WTC11 (cell line): ENCODE measurements at regions not wholly inside any gene's neighbourhood (a gene's known extent, or its start where the extent isn't known, plus 50 kb on each side); places are given as distances from the start of the nearest gene placed in this dataset.

Experiments used
- NFE2L1 ChIP-seq: sonication (generic); formaldehyde crosslinking; IDR thresholded peaks from 2 replicates; pipeline ENCODE4 v1.8.1; 2023; ENCODE audit warnings: missing genetic modification reagents
- PRRX2 ChIP-seq: fragments of 250-450 bp; sonication (Bioruptor Pico); IDR thresholded peaks from 2 replicates; pipeline ENCODE4 v1.8.0; 2021; ENCODE audit warnings: mild to moderate bottlenecking
- TF ChIP-seq, protein P1 (sequence below): fragments of 200-600 bp; IDR thresholded peaks from 2 replicates; pipeline ENCODE4 v1.8.0; 2022; ENCODE audit warnings: antibody characterized with exemption
- TF ChIP-seq, protein P2 (sequence below): sonication (generic); formaldehyde crosslinking; IDR thresholded peaks from 2 replicates; pipeline ENCODE4 v1.8.0; 2022; ENCODE audit warnings: mild to moderate bottlenecking, missing genetic modification reagents

DNA sequence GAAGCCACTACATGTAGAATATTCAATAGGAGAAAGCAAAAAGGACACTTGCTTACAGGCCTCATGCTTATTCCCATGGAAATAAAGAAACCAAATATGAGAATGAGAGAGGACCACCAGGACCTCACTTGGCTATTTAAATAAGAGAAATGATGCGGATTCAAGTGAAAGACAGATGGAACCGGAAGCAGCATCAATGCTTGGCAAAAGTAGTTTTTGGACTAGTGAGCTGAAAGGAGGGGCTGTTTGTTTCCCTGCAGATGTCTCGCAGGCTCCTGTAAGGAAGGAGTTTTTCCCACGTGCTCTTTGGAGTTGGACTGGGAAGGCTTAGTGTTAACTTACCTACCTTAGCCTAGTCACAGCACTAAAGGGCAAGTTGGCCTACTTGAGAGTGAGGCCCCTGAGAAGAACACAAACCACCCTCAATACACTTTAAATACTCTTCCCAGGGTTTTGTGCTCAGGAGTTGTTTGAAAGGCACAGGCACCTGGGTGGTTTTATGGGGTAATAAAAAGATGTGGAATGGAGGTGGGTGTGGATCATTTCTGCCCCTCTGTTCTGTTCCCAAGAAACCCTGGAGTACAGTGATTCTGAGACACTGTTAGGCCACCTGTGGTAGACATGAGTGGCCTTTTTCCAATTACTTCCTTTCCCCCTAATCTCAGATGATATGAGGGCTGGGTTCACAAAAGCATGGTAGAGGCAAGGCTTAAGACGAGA, 113.3 kb upstream of the C1GALT1C1 start:
- TF ChIP-seq PRRX2 (CRISPR knock-in tag) (no peak), NFE2L1 (CRISPR knock-in tag) (no peak)
- TF ChIP-seq, protein P1, sequence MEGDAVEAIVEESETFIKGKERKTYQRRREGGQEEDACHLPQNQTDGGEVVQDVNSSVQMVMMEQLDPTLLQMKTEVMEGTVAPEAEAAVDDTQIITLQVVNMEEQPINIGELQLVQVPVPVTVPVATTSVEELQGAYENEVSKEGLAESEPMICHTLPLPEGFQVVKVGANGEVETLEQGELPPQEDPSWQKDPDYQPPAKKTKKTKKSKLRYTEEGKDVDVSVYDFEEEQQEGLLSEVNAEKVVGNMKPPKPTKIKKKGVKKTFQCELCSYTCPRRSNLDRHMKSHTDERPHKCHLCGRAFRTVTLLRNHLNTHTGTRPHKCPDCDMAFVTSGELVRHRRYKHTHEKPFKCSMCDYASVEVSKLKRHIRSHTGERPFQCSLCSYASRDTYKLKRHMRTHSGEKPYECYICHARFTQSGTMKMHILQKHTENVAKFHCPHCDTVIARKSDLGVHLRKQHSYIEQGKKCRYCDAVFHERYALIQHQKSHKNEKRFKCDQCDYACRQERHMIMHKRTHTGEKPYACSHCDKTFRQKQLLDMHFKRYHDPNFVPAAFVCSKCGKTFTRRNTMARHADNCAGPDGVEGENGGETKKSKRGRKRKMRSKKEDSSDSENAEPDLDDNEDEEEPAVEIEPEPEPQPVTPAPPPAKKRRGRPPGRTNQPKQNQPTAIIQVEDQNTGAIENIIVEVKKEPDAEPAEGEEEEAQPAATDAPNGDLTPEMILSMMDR: no peak
- TF ChIP-seq, protein P2, sequence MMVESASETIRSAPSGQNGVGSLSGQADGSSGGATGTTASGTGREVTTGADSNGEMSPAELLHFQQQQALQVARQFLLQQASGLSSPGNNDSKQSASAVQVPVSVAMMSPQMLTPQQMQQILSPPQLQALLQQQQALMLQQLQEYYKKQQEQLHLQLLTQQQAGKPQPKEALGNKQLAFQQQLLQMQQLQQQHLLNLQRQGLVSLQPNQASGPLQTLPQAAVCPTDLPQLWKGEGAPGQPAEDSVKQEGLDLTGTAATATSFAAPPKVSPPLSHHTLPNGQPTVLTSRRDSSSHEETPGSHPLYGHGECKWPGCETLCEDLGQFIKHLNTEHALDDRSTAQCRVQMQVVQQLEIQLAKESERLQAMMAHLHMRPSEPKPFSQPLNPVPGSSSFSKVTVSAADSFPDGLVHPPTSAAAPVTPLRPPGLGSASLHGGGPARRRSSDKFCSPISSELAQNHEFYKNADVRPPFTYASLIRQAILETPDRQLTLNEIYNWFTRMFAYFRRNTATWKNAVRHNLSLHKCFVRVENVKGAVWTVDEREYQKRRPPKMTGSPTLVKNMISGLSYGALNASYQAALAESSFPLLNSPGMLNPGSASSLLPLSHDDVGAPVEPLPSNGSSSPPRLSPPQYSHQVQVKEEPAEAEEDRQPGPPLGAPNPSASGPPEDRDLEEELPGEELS (CRISPR knock-in tag): no peak
